ENCODE measurements at regions not wholly inside any gene's neighbourhood (a gene's known extent, or its start where the extent isn't known, plus 50 kb on each side); places are given as distances from the start of the nearest gene placed in this dataset.

- TF ChIP-seq, protein P1, sequence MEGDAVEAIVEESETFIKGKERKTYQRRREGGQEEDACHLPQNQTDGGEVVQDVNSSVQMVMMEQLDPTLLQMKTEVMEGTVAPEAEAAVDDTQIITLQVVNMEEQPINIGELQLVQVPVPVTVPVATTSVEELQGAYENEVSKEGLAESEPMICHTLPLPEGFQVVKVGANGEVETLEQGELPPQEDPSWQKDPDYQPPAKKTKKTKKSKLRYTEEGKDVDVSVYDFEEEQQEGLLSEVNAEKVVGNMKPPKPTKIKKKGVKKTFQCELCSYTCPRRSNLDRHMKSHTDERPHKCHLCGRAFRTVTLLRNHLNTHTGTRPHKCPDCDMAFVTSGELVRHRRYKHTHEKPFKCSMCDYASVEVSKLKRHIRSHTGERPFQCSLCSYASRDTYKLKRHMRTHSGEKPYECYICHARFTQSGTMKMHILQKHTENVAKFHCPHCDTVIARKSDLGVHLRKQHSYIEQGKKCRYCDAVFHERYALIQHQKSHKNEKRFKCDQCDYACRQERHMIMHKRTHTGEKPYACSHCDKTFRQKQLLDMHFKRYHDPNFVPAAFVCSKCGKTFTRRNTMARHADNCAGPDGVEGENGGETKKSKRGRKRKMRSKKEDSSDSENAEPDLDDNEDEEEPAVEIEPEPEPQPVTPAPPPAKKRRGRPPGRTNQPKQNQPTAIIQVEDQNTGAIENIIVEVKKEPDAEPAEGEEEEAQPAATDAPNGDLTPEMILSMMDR (IDR thresholded peaks at IDR 0.05), result no peak
- TF ChIP-seq POLR2A (IDR thresholded peaks at IDR 0.05), result no peak
These were observed 80.8 kb upstream of the SNTG2 start for GRCh38 chr2:869894-870293.
